ENCODE measurements at regions not wholly inside any gene's neighbourhood (a gene's known extent, or its start where the extent isn't known, plus 50 kb on each side); places are given as distances from the start of the nearest gene placed in this dataset.

DNA sequence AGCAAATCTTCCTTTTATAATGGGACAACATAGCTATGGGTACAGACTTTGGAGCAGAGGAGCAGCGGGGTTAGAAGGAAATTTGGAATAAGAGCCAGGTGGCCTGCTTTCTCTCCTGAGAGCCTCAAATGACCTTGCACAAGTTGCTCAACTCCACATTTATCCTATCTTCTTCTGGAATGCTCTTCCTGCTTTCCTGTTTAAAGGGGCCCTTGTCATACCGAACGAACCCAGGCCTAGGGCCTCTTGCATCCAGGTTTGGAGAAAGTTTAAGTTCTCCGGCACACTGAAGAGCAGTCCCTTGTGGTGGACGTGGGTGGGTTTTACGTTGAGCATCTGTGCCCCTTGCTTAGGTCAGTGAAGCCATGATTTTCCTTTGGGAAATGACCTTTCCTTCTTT lies 197.9 kb upstream of the NR3C1 start:
- FAIRE-seq: no peak
- TF ChIP-seq, protein P1, sequence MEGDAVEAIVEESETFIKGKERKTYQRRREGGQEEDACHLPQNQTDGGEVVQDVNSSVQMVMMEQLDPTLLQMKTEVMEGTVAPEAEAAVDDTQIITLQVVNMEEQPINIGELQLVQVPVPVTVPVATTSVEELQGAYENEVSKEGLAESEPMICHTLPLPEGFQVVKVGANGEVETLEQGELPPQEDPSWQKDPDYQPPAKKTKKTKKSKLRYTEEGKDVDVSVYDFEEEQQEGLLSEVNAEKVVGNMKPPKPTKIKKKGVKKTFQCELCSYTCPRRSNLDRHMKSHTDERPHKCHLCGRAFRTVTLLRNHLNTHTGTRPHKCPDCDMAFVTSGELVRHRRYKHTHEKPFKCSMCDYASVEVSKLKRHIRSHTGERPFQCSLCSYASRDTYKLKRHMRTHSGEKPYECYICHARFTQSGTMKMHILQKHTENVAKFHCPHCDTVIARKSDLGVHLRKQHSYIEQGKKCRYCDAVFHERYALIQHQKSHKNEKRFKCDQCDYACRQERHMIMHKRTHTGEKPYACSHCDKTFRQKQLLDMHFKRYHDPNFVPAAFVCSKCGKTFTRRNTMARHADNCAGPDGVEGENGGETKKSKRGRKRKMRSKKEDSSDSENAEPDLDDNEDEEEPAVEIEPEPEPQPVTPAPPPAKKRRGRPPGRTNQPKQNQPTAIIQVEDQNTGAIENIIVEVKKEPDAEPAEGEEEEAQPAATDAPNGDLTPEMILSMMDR (IDR thresholded peaks at IDR 0.05; ENCODE audit: borderline replicate concordance, extremely low read depth, insufficient read depth): no peak

DNA sequence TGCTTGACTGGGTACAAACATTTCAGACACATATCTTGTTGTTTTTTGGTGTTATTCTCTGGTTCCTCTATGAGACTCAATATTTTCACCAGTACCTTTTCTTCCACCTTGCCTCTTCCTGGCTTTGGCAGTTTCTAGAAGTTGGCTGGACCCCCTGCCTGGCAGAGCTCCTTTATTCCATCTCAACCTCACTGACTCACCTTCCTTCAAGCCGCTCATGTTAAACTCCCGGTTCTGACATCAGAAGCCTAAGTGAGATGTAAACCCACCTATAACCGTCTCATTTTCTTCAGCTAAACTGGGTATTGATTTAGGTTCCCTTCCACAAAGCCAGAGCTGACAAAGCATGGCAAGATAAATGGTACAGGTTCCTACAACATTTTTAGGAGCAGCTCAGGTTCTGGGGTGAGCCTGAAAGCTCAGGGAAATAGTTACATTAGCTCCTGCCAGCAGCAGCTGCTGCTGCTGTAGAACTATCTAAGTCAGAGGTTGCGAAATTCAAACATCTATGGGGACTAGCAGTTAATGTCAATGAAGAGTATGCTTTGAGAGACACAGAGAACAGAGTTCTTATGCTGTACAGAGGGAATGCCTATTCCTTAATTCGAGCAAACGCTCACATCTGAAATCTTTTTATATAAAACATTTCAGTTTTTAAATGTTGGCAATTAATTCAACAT lies 197.1 kb upstream of the NR3C1 start:
- Histone ChIP-seq H3K27ac (ENCODE audit: low read depth in 2 of 2, low read length in 2 of 2) (no peak overlapping the region), H3K27me3 (ENCODE audit: control insufficient read depth, insufficient read depth, low read length) (no peaks in the 10 kb centered on the region), H3K36me3 (ENCODE audit: control insufficient read depth in 2 of 3, insufficient read depth in 3 of 3, low read length in 3 of 3) (no peaks in the 10 kb centered on the region), H3K4me1 (ENCODE audit: control insufficient read depth in 2 of 3, insufficient read depth in 2 of 3, low read depth in 1 of 3, low read length in 3 of 3) (no peaks in the 10 kb centered on the region), H3K9ac (ENCODE audit: low read length in 3 of 3) (no peak overlapping the region), H3K4me3 (ENCODE audit: low read length in 3 of 3) (no peak overlapping the region), H3K9me3 (ENCODE audit: control insufficient read depth in 2 of 3, insufficient read depth in 1 of 3, low read length in 3 of 3) (no peaks in the 10 kb centered on the region)
- TF ChIP-seq, protein P1 (IDR thresholded peaks at IDR 0.05; ENCODE audit: borderline replicate concordance, extremely low read depth, insufficient read depth): no peak
- no peak for DNase-seq
- intact Hi-C loops (cut with DNase I): no loop called here
- FAIRE-seq: no peak

More for the DNA sequence above, 197.9 kb upstream of the NR3C1 start:
- H3K27me3 ChIP-seq (ENCODE audit: control insufficient read depth, insufficient read depth, low read length): no peaks in the 10 kb centered on the region
- intact Hi-C loops (cut with DNase I): no loop called here
- H3K36me3 ChIP-seq (ENCODE audit: control insufficient read depth in 2 of 3, insufficient read depth in 3 of 3, low read length in 3 of 3): no peaks in the 10 kb centered on the region
- no peak overlapping the region for H3K9ac ChIP-seq (ENCODE audit: low read length in 3 of 3)
- DNase-seq: no peak
- H3K4me1 ChIP-seq (ENCODE audit: control insufficient read depth in 2 of 3, insufficient read depth in 2 of 3, low read depth in 1 of 3, low read length in 3 of 3): no peaks in the 10 kb centered on the region
- H3K4me3 ChIP-seq (ENCODE audit: low read length in 3 of 3): no peak overlapping the region
- no peak overlapping the region for H3K27ac ChIP-seq (ENCODE audit: low read depth in 2 of 2, low read length in 2 of 2)
- no peaks in the 10 kb centered on the region for H3K9me3 ChIP-seq (ENCODE audit: control insufficient read depth in 2 of 3, insufficient read depth in 1 of 3, low read length in 3 of 3)

DNA sequence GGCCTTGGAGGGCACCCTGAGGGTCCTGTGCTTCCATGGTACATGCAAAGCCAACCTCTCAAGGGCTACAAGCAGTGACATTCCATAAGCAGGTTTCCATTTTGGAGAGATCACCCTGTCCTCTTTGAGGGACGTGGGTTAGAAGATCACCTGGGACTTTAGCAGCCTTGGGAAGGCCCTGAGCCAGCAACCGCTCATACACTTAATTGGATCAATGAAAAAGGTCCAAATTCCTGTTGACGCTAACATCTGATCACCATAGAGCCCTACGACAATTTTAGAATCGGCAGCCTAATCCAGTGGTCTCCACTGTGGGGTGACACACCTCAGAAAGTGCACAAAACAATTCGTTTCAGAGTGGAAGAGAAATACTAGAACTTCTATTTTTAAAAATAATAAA lies 196.0 kb upstream of the NR3C1 start:
- Histone ChIP-seq H3K27ac (ENCODE audit: low read depth in 2 of 2, low read length in 2 of 2) (no peak overlapping the region), H3K4me3 (ENCODE audit: low read length in 3 of 3) (no peak overlapping the region), H3K27me3 (ENCODE audit: control insufficient read depth, insufficient read depth, low read length) (no peaks in the 10 kb centered on the region), H3K4me1 (ENCODE audit: control insufficient read depth in 2 of 3, insufficient read depth in 2 of 3, low read depth in 1 of 3, low read length in 3 of 3) (no peaks in the 10 kb centered on the region), H3K9me3 (ENCODE audit: control insufficient read depth in 2 of 3, insufficient read depth in 1 of 3, low read length in 3 of 3) (no peaks in the 10 kb centered on the region), H3K36me3 (ENCODE audit: control insufficient read depth in 2 of 3, insufficient read depth in 3 of 3, low read length in 3 of 3) (no peaks in the 10 kb centered on the region), H3K9ac (ENCODE audit: low read length in 3 of 3) (no peak overlapping the region)
- no peak for DNase-seq
- TF ChIP-seq, protein P1 (IDR thresholded peaks at IDR 0.05; ENCODE audit: borderline replicate concordance, extremely low read depth, insufficient read depth): no peak
- intact Hi-C loops (cut with DNase I): no loop called here
- no peak for FAIRE-seq

DNA sequence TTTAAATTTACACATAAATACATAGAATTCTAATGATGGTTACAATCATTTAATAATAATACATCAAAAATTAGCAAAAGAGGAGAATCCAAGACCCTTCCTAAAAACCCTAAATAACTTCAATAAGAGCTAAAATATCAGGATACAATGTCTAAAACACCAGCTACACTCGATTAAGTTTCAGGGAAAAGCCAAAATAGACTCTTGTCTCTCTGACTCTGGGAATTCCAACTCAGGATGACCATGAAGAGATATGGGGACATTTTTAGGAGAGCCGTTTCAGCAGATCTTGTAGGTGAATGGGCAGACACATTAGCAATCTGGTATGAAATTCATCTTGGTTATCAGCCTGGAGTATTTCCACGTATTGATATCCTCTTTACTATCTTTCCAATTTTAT lies 193.3 kb upstream of the NR3C1 start:
- TF ChIP-seq, protein P1 (IDR thresholded peaks at IDR 0.05; ENCODE audit: borderline replicate concordance, extremely low read depth, insufficient read depth): no peak
- Histone ChIP-seq H3K4me3 (ENCODE audit: low read length in 3 of 3) (no peak overlapping the region), H3K27ac (ENCODE audit: low read depth in 2 of 2, low read length in 2 of 2) (no peak overlapping the region), H3K4me1 (ENCODE audit: control insufficient read depth in 2 of 3, insufficient read depth in 2 of 3, low read depth in 1 of 3, low read length in 3 of 3) (no peaks in the 10 kb centered on the region), H3K9ac (ENCODE audit: low read length in 3 of 3) (no peak overlapping the region), H3K27me3 (ENCODE audit: control insufficient read depth, insufficient read depth, low read length) (no peaks in the 10 kb centered on the region), H3K9me3 (ENCODE audit: control insufficient read depth in 2 of 3, insufficient read depth in 1 of 3, low read length in 3 of 3) (no peaks in the 10 kb centered on the region), H3K36me3 (ENCODE audit: control insufficient read depth in 2 of 3, insufficient read depth in 3 of 3, low read length in 3 of 3) (no peaks in the 10 kb centered on the region)
- FAIRE-seq (no peak), DNase-seq (no peak)
- intact Hi-C loops (cut with DNase I): no loop called here

Measured in kidney (tissue), 13 donors.